SH-SY5Y (cell line): ENCODE measurements at regions not wholly inside any gene's neighbourhood (a gene's known extent, or its start where the extent isn't known, plus 50 kb on each side); places are given as distances from the start of the nearest gene placed in this dataset.

Experiments used
- GATA2 ChIP-seq: IDR thresholded peaks from 2 replicates; pipeline ENCODE4 v1.6.1; 2011; ENCODE audit warnings: mild to moderate bottlenecking, low read depth, low read length
- GATA3 ChIP-seq: IDR thresholded peaks from 2 replicates; pipeline ENCODE4 v1.6.1; 2011; ENCODE audit warnings: low read depth, mild to moderate bottlenecking, low read length, moderate library complexity

DNA sequence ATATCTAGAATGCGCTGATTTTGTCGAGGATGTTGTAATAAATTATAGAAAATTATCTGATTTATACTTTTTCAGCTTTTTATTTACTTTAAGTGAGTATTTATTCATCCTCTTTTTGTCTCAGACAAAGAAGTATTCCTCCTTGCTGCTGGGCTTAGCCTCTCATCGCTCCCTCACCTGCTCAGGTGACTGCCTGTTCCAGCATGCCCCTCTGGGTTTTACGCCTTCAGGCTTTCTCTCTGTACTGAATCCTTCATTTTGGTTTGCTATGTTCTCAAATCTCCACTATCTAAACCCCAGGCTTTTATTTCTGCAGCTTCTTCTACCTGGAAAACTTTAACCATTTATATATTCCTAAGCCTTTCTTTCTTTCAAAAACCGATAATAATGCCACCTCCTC lies 1650.9 kb upstream of the SEL1L start:
- TF ChIP-seq GATA2 (no peak), GATA3 (no peak)
